PFSK-1 (cell line): ENCODE measurements at regions not wholly inside any gene's neighbourhood (a gene's known extent, or its start where the extent isn't known, plus 50 kb on each side); places are given as distances from the start of the nearest gene placed in this dataset.

Source experiments
- FOXP2 ChIP-seq: optimal IDR thresholded peaks from 2 replicates; pipeline ENCODE3; 2011; ENCODE audit warnings: borderline replicate concordance, control low read depth, inconsistent platforms; ENCODE audit not compliant: insufficient read depth; ENCODE audit errors: extremely low read length, extremely low read depth
- POLR2AphosphoS5 ChIP-seq: IDR thresholded peaks from 2 replicates; pipeline ENCODE4 v1.6.1; 2012; ENCODE audit warnings: low read depth, mild to moderate bottlenecking, control low read depth, low read length, moderate library complexity
- SIN3A ChIP-seq: IDR thresholded peaks from 2 replicates; pipeline ENCODE4 v1.6.1; 2012; ENCODE audit warnings: mild to moderate bottlenecking, low read length, moderate library complexity, borderline replicate concordance; ENCODE audit not compliant: insufficient read depth
- TAF1 ChIP-seq: IDR thresholded peaks from 2 replicates; pipeline ENCODE4 v1.6.1; 2012; ENCODE audit warnings: low read length, control low read depth, borderline replicate concordance; ENCODE audit not compliant: insufficient read depth
- TF ChIP-seq, protein P1 (sequence below), 2 experiments: IDR thresholded peaks; 2 replicates each; pipeline versions ENCODE4 v1.6.1 to v1.8.0; 2011 to 2012; ENCODE audit warnings: low read depth in 2 of 2, low read length in 2 of 2, control low read depth in 1 of 2, inconsistent platforms in 1 of 2, mild to moderate bottlenecking in 1 of 2, moderate library complexity in 1 of 2; ENCODE audit not compliant: insufficient read depth in 1 of 2

DNA sequence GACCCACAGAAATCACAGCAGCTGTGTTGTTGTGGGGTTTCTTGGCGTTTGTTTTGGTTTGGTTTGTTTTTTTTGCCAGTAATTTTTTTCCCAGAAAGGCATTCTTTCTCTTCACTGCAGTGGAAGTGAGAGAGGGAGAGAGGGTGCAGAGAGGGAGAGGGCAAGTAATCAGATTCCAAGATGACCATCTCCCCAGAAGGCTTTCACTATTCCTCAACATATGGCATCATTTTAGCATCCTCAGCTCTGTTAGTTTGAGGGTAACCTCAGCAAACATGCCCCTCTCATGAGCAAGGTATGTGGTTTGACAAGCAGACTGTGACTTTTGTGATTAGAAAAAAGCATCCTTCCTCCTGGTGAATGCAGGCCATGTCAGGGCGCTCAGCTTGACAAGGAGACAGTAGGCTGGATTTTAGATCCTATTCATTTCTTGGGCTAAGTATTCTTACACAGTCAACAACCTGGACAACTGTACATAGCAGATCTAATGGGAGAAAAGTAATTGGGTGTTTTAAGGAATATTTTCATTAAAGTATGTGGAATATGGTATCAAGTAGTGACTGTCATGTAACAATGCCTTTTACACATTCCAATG lies 86.3 kb upstream of the PIK3CG start:
- TF ChIP-seq POLR2AphosphoS5 (no peak), TAF1 (no peak), FOXP2 (no peak), SIN3A (no peak)
- TF ChIP-seq, protein P1, sequence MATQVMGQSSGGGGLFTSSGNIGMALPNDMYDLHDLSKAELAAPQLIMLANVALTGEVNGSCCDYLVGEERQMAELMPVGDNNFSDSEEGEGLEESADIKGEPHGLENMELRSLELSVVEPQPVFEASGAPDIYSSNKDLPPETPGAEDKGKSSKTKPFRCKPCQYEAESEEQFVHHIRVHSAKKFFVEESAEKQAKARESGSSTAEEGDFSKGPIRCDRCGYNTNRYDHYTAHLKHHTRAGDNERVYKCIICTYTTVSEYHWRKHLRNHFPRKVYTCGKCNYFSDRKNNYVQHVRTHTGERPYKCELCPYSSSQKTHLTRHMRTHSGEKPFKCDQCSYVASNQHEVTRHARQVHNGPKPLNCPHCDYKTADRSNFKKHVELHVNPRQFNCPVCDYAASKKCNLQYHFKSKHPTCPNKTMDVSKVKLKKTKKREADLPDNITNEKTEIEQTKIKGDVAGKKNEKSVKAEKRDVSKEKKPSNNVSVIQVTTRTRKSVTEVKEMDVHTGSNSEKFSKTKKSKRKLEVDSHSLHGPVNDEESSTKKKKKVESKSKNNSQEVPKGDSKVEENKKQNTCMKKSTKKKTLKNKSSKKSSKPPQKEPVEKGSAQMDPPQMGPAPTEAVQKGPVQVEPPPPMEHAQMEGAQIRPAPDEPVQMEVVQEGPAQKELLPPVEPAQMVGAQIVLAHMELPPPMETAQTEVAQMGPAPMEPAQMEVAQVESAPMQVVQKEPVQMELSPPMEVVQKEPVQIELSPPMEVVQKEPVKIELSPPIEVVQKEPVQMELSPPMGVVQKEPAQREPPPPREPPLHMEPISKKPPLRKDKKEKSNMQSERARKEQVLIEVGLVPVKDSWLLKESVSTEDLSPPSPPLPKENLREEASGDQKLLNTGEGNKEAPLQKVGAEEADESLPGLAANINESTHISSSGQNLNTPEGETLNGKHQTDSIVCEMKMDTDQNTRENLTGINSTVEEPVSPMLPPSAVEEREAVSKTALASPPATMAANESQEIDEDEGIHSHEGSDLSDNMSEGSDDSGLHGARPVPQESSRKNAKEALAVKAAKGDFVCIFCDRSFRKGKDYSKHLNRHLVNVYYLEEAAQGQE (IDR thresholded peaks at IDR 0.05; ENCODE audit: insufficient read depth in 1 of 2, low read depth in 2 of 2, low read length in 2 of 2) = no peak

DNA sequence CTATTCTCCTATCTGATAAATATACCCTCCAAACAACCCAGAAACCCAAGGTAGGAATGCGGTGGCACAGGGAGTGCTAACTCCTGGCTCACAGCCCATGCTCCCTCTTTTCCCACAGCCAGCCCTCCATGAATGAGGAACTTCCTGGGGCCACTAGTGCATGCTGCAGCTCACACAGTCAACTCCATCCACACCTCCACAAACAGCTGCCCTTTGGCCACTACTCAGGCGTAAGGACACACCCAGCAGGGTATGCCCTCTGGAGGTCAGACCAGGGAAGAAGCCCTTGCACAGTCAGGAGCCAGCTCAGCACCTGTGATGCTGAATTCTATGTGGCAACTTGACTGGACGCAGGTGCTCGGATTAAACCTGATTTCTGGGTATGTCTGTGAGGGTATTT lies 85.2 kb upstream of the PIK3CG start:
- TF ChIP-seq TAF1 (no peak), SIN3A (no peak), FOXP2 (no peak), POLR2AphosphoS5 (no peak)
- TF ChIP-seq, protein P1 (IDR thresholded peaks at IDR 0.05; ENCODE audit: insufficient read depth in 1 of 2, low read depth in 2 of 2, low read length in 2 of 2) = no peak

DNA sequence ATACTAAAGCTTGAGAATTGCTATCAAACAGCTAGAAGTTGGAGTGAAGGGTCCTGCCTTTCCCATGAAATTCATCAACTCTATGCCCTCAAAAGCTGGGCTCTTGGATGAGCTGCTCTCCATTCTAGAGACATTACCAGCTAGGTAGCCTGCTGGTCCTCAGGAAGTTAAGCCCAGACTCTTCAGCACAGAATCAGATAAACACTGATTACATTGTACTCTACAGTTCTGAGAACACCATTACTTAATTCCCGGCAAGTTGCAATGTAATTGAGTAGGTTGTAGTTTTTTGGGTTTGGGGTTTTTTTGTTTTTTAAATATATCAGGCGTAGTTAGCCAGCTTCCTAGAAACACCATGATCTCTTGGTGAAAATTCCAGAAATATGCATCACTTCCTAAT lies 84.1 kb upstream of the PIK3CG start:
- TF ChIP-seq, protein P1 (IDR thresholded peaks at IDR 0.05; ENCODE audit: insufficient read depth in 1 of 2, low read depth in 2 of 2, low read length in 2 of 2) = no peak
- TF ChIP-seq FOXP2 = no peak
- no peak for TF ChIP-seq TAF1
- no peak for TF ChIP-seq POLR2AphosphoS5
- TF ChIP-seq SIN3A = no peak

- TF ChIP-seq SIN3A (no peak), TAF1 (no peak), POLR2AphosphoS5 (no peak), FOXP2 (no peak)
- TF ChIP-seq, protein P1 (IDR thresholded peaks at IDR 0.05; ENCODE audit: insufficient read depth in 1 of 2, low read depth in 2 of 2, low read length in 2 of 2) = no peak
These were observed 83.1 kb upstream of the PIK3CG start for GRCh38 chr7:106781828-106782544.
